Activated gamma-delta T cell (primary cell): ENCODE measurements at regions not wholly inside any gene's neighbourhood (a gene's known extent, or its start where the extent isn't known, plus 50 kb on each side); places are given as distances from the start of the nearest gene placed in this dataset.

Experiments
- DNase-seq: peaks from one replicate; lab custom pipeline; 2025; lab: John Stamatoyannopoulos, UW

- DNase-seq = no peak
Measured at GRCh38 chr11:116162086-116162885, 610.5 kb downstream of the BUD13 start.

- DNase-seq = no peak
Measured at GRCh38 chr11:116148645-116149044, 624.1 kb downstream of the BUD13 start.

- no peak for DNase-seq
Measured at GRCh38 chr11:116148056-116148455, 624.7 kb downstream of the BUD13 start.

- DNase-seq = no peak
Measured at GRCh38 chr11:116145187-116145865, 627.5 kb downstream of the BUD13 start.

GRCh38 chr11:116144387-116144958 lies 628.3 kb downstream of the BUD13 start:
- DNase-seq = no peak

- no peak for DNase-seq
Measured at GRCh38 chr11:116138280-116138679, 634.1 kb upstream of the CADM1 start.

- DNase-seq = no peak
Measured at GRCh38 chr11:116137753-116138152, 633.5 kb upstream of the CADM1 start.

GRCh38 chr11:116136987-116137674 lies 632.9 kb upstream of the CADM1 start:
- DNase-seq = no peak

GRCh38 chr11:116135891-116136290 lies 631.7 kb upstream of the CADM1 start:
- DNase-seq = no peak

- no peak for DNase-seq
Measured at GRCh38 chr11:116134450-116134849, 630.2 kb upstream of the CADM1 start.

- DNase-seq = no peak
Measured at GRCh38 chr11:116132273-116132978, 628.2 kb upstream of the CADM1 start.

- DNase-seq = no peak
Measured at GRCh38 chr11:116130122-116130521, 625.9 kb upstream of the CADM1 start.

GRCh38 chr11:116129456-116129855 lies 625.2 kb upstream of the CADM1 start:
- no peak for DNase-seq

GRCh38 chr11:116126562-116126961 lies 622.3 kb upstream of the CADM1 start:
- no peak for DNase-seq

- no peak for DNase-seq
Measured at GRCh38 chr11:116124922-116125714, 620.9 kb upstream of the CADM1 start.

- DNase-seq = no peak
Measured at GRCh38 chr11:116123739-116124138, 619.5 kb upstream of the CADM1 start.

- DNase-seq = no peak
Measured at GRCh38 chr11:116122697-116123472, 618.7 kb upstream of the CADM1 start.

- no peak for DNase-seq
Measured at GRCh38 chr11:116119158-116119557, 614.9 kb upstream of the CADM1 start.

GRCh38 chr11:116118138-116118470 lies 613.9 kb upstream of the CADM1 start:
- no peak for DNase-seq
